Hematopoietic multipotent progenitor cell treated with erythropoietin and hydrocortisone succinate and interleukin-3 and kit ligand, for 15 days (in vitro differentiated cells): ENCODE measurements at regions not wholly inside any gene's neighbourhood (a gene's known extent, or its start where the extent isn't known, plus 50 kb on each side); places are given as distances from the start of the nearest gene placed in this dataset.

Experiments
- DNase-seq: peaks from one replicate; pipeline ENCODE4 v3.0.0-alpha.2; 2015; ENCODE audit warnings: low spot score

GRCh38 chr1:88221411-88221810, 462.7 kb upstream of the PKN2 start:
- DNase-seq = no peak

GRCh38 chr1:88224906-88225305, 459.2 kb upstream of the PKN2 start:
- DNase-seq = no peak

GRCh38 chr1:88228114-88228513, 456.0 kb upstream of the PKN2 start:
- DNase-seq = no peak

GRCh38 chr1:88230126-88230525, 453.9 kb upstream of the PKN2 start:
- no peak for DNase-seq

- DNase-seq = no peak
Observed at GRCh38 chr1:88237058-88237457, 447.0 kb upstream of the PKN2 start.

- no peak for DNase-seq
Observed at GRCh38 chr1:88239205-88239604, 444.9 kb upstream of the PKN2 start.

- no peak for DNase-seq
Observed at GRCh38 chr1:88247666-88248065, 436.4 kb upstream of the PKN2 start.

- no peak for DNase-seq
Observed at GRCh38 chr1:88250915-88251314, 433.2 kb upstream of the PKN2 start.

GRCh38 chr1:88252745-88253144, 431.3 kb upstream of the PKN2 start:
- DNase-seq = no peak

GRCh38 chr1:88265606-88266005, 418.5 kb upstream of the PKN2 start:
- no peak for DNase-seq

GRCh38 chr1:88266051-88266450, 418.0 kb upstream of the PKN2 start:
- DNase-seq = no peak

GRCh38 chr1:88272216-88272615, 411.9 kb upstream of the PKN2 start:
- no peak for DNase-seq

GRCh38 chr1:88274431-88274830, 409.6 kb upstream of the PKN2 start:
- DNase-seq = no peak

- DNase-seq = no peak
Observed at GRCh38 chr1:88275259-88275862, 408.7 kb upstream of the PKN2 start.

GRCh38 chr1:88276163-88276562, 407.9 kb upstream of the PKN2 start:
- no peak for DNase-seq

GRCh38 chr1:88284066-88284465, 400.0 kb upstream of the PKN2 start:
- DNase-seq = no peak

GRCh38 chr1:88284666-88285366, 399.3 kb upstream of the PKN2 start:
- DNase-seq = no peak

- no peak for DNase-seq
Observed at GRCh38 chr1:88286716-88287115, 397.4 kb upstream of the PKN2 start.

- DNase-seq = no peak
Observed at GRCh38 chr1:88288571-88288970, 395.5 kb upstream of the PKN2 start.

- no peak for DNase-seq
Observed at GRCh38 chr1:88289401-88290102, 394.5 kb upstream of the PKN2 start.

- no peak for DNase-seq
Observed at GRCh38 chr1:88291611-88292354, 392.3 kb upstream of the PKN2 start.

GRCh38 chr1:88293691-88294190, 390.3 kb upstream of the PKN2 start:
- no peak for DNase-seq

GRCh38 chr1:88296227-88296626, 387.8 kb upstream of the PKN2 start:
- DNase-seq = no peak
